ENCODE measurements at regions not wholly inside any gene's neighbourhood (a gene's known extent, or its start where the extent isn't known, plus 50 kb on each side); places are given as distances from the start of the nearest gene placed in this dataset.

DNA sequence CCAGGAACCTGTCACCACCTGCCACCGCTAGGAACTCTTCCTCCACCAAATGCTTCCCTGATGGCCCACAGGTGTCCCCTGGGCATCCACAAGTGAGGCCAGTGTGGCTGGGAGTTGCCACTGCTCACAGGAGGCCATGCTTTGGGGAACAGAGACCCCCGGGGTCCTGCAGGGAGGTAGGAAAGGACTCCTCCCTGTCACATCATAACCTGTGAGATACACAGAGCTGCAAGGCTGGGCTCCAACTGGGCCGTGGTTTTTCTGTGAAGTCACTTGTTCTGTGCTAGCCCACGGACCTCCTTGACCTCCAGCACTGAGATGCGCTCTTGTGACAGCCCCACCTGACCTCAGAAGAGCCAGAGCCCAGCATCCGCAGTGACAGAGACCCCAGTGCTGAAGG is 311.2 kb downstream of the C16orf95 start:
- ChIA-PET RAD21 (ENCODE audit: unreplicated experiment) (no interaction called here), POLR2A (no interaction called here), CTCF (no interaction called here), SMC1A (ENCODE audit: uncharacterized antibody, unreplicated experiment) (no interaction called here)
- Histone ChIP-seq H3K9me3 (replicated peaks; ENCODE audit: control insufficient read depth, insufficient read depth, low read length) (no peaks in the 10 kb centered on the region), H3K79me2 (ENCODE audit: control insufficient read depth, insufficient read depth, low read length) (no peaks in the 10 kb centered on the region), H3K27me3 (replicated peaks in 1 of 2; ENCODE audit: control insufficient read depth in 2 of 2, insufficient read depth in 2 of 2, low read length in 1 of 2) (no peaks in the 10 kb centered on the region), H2AFZ (ENCODE audit: control insufficient read depth, low read depth, low read length) (no peak overlapping the region), H4K20me1 (ENCODE audit: control insufficient read depth, insufficient read depth) (no peaks in the 10 kb centered on the region), H3K36me3 (ENCODE audit: control insufficient read depth in 2 of 2, insufficient read depth in 2 of 2, low read length in 1 of 2) (no peaks in the 10 kb centered on the region), H3K4me3 (no peak overlapping the region), H3K4me1 (ENCODE audit: control insufficient read depth, insufficient read depth, low read length) (no peaks in the 10 kb centered on the region), H3K9ac (ENCODE audit: control insufficient read depth, insufficient read depth, low read length) (no peak overlapping the region), H3K4me2 (ENCODE audit: control insufficient read depth, insufficient read depth) (no peak overlapping the region), H3K27ac (ENCODE audit: control insufficient read depth, insufficient read depth) (no peak overlapping the region)
- 0% methylated on average over 6 of the region's 6 CpGs for WGBS (ENCODE audit: insufficient coverage, insufficient replicate concordance, low lambda C conversion rate, missing lambda C conversion rate)
- in situ Hi-C loops (cut with MboI), result no loop called here
- FAIRE-seq (no peak), DNase-seq (ENCODE audit: low read depth, low spot score) (no peak), ATAC-seq (no peak)
- intact Hi-C loops (cut with micrococcal nuclease; ENCODE audit: unreplicated experiment), result no loop called here
- TF ChIP-seq NRF1 (conservative IDR thresholded peaks at IDR 0.05; ENCODE audit: low read depth, low read length) (no peak), IRF4 (IDR thresholded peaks at IDR 0.05; ENCODE audit: low read depth, low read length) (no peak), SPI1 (IDR thresholded peaks at IDR 0.05; ENCODE audit: borderline replicate concordance, insufficient read depth, low read depth, low read length) (no peak), SMAD1 (IDR thresholded peaks at IDR 0.05; ENCODE audit: low read depth, partially characterized antibody) (no peak), CBFB (IDR thresholded peaks at IDR 0.05; ENCODE audit: low read depth) (no peak), TARDBP (IDR thresholded peaks at IDR 0.05; ENCODE audit: borderline replicate concordance) (no peak), FOXK2 (IDR thresholded peaks at IDR 0.05) (no peak), SUZ12 (IDR thresholded peaks at IDR 0.05; ENCODE audit: unreplicated experiment) (no peak), FOS (IDR thresholded peaks at IDR 0.05; ENCODE audit: borderline replicate concordance, extremely low read depth, insufficient read length) (no peak), RAD51 (IDR thresholded peaks at IDR 0.05) (no peak), HDGF (IDR thresholded peaks at IDR 0.05) (no peak), BACH1 (IDR thresholded peaks at IDR 0.05; ENCODE audit: borderline replicate concordance) (no peak)
- TF ChIP-seq, protein P1, sequence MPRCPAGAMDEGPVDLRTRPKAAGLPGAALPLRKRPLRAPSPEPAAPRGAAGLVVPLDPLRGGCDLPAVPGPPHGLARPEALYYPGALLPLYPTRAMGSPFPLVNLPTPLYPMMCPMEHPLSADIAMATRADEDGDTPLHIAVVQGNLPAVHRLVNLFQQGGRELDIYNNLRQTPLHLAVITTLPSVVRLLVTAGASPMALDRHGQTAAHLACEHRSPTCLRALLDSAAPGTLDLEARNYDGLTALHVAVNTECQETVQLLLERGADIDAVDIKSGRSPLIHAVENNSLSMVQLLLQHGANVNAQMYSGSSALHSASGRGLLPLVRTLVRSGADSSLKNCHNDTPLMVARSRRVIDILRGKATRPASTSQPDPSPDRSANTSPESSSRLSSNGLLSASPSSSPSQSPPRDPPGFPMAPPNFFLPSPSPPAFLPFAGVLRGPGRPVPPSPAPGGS (IDR thresholded peaks at IDR 0.05; ENCODE audit: borderline replicate concordance, insufficient read depth, low read depth, low read length, poor library complexity, severe bottlenecking), result no peak
- no TSS peak for BruUV-seq (replicated peaks)
